ENCODE measurements at regions not wholly inside any gene's neighbourhood (a gene's known extent, or its start where the extent isn't known, plus 50 kb on each side); places are given as distances from the start of the nearest gene placed in this dataset.

DNA sequence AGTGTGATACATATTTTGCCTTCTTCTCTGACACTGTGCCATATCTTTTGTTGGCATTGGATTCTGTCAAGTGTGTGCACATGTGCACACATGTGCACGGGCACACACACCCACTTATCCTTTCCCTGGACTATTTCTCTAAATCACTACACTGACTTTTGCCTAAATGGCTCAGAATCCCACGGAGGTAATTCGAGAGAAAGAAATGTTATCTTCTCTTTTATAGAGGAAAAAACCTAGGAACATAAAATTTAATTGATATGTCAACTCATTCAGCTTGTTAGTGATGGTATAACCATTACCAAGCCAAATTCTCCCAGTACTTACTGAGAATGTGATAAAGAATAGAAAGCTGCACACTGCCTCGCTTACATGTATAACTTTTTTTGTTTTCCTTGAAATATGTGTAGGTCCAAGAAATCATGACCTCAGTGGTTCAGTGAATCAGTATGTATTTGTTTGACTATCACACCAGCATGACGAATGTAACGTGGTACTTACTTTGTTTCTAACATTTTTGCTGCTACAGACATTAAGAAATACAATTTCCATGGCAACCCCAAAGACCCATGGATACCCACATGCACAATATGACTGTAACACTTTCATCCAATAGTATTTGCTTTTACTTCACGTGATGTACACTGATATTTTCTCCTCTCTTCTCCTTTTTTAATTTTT lies 163.0 kb downstream of the PCDH7 start:
- DNase-seq, result no peak
- Mint-ChIP-seq H3K4me1 (no peaks in the 10 kb centered on the region), H3K4me3 (no peak overlapping the region), H3K9me3 (ENCODE audit: low read depth) (peaks cover 6% of the 10 kb centered on the region), H3K36me3 (ENCODE audit: low read depth) (no peaks in the 10 kb centered on the region), H3K27me3 (no peaks in the 10 kb centered on the region), H3K27ac (no peak overlapping the region)
- intact Hi-C loops (cut with DNase I, micrococcal nuclease), result no loop called here
- POLR2A ChIA-PET, result no interaction called here
- CTCF ChIA-PET, result no interaction called here
- no peak for ATAC-seq

DNA sequence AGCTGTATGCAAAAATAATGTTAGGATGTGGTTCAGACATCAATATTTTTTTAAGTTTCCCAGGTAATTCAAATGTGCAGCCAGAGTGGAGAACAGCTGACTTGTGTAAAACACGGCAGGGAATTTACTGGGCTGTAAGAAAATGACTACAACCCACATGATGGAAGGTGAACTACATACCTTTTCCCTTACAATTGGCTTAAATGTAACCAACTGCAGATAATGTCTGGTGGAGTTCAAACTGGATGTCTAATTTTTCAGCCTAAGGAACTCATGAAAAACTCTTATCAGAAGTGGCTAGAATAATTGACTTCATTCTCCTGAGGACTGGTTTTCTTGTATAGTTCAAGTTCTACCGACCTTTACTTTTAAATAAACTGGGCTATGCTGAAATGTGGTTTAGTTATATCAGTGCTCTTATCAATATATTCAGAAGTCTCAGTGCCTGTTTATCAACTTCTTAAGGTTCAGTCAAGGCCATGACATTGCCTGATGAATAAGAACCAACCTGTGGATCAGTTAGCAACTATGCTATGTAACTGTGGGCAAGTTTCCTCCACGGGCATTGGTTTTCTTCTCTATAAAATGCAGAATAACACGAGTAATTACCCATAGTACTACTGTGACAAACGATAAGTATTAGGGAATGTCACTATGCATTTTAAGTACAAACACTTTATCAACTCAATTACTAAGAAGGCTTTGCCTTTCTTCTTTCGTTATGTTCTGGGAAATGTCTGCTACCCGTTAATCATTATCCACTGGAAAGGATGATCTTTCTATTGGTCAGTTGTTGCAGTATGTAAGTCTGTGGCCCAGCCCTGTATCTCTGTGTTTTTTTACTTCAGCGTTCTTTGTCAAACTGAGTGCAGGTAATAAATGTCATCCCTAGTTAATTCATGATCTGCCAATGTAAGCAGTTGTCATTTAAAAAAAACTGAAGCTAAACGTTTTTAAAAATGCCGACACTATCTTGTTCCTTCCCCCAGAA lies 181.6 kb downstream of the PCDH7 start:
- H3K27me3 Mint-ChIP-seq, result no peaks in the 10 kb centered on the region
- DNase-seq, result no peak
- POLR2A ChIA-PET, result no interaction called here
- no peaks in the 10 kb centered on the region for H3K4me1 Mint-ChIP-seq
- H3K4me3 Mint-ChIP-seq, result no peak overlapping the region
- no peaks in the 10 kb centered on the region for H3K36me3 Mint-ChIP-seq (ENCODE audit: low read depth)
- CTCF ChIA-PET, result interaction anchor here (1.1 kb wide), 1 partner anchor 15 kb away, joined by 3 read pairs; no protein-coding TSS in a partner anchor
- H3K27ac Mint-ChIP-seq, result no peak overlapping the region
- H3K9me3 Mint-ChIP-seq (ENCODE audit: low read depth), result peaks cover 2% of the 10 kb centered on the region
- no peak for ATAC-seq
- intact Hi-C loops (cut with DNase I, micrococcal nuclease), result no loop called here

DNA sequence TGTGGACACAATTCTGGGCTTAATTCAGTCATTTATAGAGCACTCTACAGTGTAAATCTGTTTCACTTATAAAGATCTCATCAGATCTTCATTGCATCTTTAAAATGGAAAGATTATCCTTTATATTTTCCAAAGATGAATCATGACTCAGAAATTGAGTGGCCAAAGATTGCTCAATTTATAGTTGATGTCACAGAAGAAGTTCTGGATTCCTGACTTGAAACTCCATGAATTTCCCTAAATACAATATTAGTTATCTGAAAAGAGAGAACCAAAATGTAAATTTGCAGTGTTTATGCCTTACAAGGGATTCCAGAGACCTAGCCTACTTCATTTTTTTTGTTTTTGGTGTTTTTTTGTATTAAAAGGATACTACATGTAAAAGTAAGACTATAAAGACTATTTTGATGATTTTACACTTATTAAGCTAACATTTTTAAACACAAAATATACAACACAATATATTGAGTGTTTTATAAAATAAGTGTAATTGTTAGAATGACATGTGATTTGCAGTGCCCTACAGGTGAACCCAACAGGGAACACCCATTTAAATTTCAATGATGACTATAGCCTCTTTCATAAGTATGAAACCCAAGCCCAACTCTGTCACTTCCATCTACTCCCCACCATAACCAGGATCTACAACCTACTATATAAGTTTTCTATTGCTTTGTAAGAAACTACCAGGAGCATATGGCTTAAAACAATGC lies 183.5 kb downstream of the PCDH7 start:
- Mint-ChIP-seq H3K27ac (no peak overlapping the region), H3K4me1 (no peaks in the 10 kb centered on the region), H3K27me3 (no peaks in the 10 kb centered on the region), H3K36me3 (ENCODE audit: low read depth) (no peaks in the 10 kb centered on the region), H3K9me3 (ENCODE audit: low read depth) (peaks cover 6% of the 10 kb centered on the region), H3K4me3 (no peak overlapping the region)
- CTCF ChIA-PET, result no interaction called here
- ATAC-seq, result no peak
- POLR2A ChIA-PET, result no interaction called here
- intact Hi-C loops (cut with DNase I, micrococcal nuclease), result no loop called here
- DNase-seq, result no peak

DNA sequence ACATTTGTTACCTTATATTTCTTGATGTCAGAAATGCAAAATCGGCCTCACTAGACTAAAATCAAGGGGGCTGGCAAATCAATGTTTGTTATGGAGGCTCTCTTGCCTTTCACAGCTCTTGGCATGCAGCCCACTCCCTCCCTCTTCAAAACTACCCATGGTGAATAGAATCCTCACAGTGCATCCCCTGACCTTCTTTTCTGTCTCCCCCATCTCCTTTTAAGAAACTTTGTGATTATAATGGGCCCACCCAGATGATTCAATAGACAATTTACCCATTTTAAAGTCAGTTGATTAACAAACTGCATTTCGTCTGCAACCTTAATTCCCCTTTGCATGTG lies 184.0 kb downstream of the PCDH7 start:
- POLR2A ChIA-PET, result no interaction called here
- intact Hi-C loops (cut with DNase I, micrococcal nuclease), result no loop called here
- H3K4me3 Mint-ChIP-seq, result no peak overlapping the region
- H3K4me1 Mint-ChIP-seq, result no peaks in the 10 kb centered on the region
- H3K27ac Mint-ChIP-seq, result no peak overlapping the region
- H3K36me3 Mint-ChIP-seq (ENCODE audit: low read depth), result no peaks in the 10 kb centered on the region
- H3K27me3 Mint-ChIP-seq, result no peaks in the 10 kb centered on the region
- DNase-seq, result no peak
- ATAC-seq, result no peak
- CTCF ChIA-PET, result no interaction called here
- peaks cover 6% of the 10 kb centered on the region for H3K9me3 Mint-ChIP-seq (ENCODE audit: low read depth)

DNA sequence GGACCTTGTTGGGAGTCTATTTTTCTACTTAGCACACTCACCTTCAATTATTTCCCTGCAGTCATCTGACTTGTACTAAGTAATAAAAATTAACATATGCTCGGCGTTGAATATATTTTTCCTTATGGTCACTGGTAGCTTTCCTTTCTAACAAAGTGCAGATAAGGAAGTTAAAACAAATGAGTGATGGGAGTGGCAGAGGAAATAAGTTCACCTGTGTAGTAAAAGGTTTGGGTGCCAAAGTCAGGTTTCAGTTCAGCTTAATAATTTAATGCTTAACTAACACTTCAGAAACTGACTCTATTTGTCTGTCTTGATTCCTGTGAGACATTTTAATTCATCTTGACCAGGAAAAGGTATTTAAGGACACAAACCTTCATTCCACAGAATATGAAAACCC lies 184.4 kb downstream of the PCDH7 start:
- Mint-ChIP-seq H3K36me3 (ENCODE audit: low read depth) (no peaks in the 10 kb centered on the region), H3K27ac (no peak overlapping the region), H3K4me1 (no peaks in the 10 kb centered on the region), H3K27me3 (no peaks in the 10 kb centered on the region), H3K9me3 (ENCODE audit: low read depth) (peaks cover 6% of the 10 kb centered on the region), H3K4me3 (no peak overlapping the region)
- ChIA-PET CTCF (no interaction called here), POLR2A (no interaction called here)
- intact Hi-C loops (cut with DNase I, micrococcal nuclease), result no loop called here
- no peak for ATAC-seq
- DNase-seq, result no peak

DNA sequence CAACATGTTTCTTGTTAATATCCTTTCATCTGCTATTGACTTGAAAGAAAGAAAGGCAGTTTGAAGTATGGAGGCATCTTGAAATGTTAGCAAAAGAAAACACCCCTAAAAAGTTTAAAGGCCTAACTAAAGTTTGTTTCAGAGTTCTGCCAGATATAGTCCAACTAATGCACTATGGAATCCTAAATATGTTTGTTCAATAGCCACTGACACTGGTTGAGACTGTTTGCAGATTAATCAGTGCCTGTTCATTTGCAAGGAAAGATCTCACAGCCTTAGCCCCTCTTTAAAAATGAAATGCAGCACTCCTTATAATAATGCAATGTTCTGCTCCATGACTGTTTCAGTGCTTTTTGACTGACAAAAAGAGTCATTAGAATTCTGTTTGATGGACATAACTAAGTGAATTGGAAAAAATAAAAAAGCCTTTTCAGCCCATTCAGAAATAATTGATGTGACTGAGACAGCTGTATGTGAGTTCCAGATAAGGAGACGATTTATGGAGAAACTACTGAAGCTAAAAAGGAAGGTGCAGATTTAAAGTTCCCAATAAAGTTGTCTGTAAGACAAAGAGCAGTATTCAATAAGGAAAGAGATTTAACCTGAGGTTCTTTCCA lies 192.0 kb downstream of the PCDH7 start:
- ChIA-PET POLR2A (no interaction called here), CTCF (no interaction called here)
- intact Hi-C loops (cut with DNase I, micrococcal nuclease), result no loop called here
- DNase-seq (no peak), ATAC-seq (no peak)
- Mint-ChIP-seq H3K4me3 (no peak overlapping the region), H3K9me3 (ENCODE audit: low read depth) (peaks cover 16% of the 10 kb centered on the region), H3K4me1 (no peaks in the 10 kb centered on the region), H3K36me3 (ENCODE audit: low read depth) (no peaks in the 10 kb centered on the region), H3K27ac (no peak overlapping the region), H3K27me3 (no peaks in the 10 kb centered on the region)

DNA sequence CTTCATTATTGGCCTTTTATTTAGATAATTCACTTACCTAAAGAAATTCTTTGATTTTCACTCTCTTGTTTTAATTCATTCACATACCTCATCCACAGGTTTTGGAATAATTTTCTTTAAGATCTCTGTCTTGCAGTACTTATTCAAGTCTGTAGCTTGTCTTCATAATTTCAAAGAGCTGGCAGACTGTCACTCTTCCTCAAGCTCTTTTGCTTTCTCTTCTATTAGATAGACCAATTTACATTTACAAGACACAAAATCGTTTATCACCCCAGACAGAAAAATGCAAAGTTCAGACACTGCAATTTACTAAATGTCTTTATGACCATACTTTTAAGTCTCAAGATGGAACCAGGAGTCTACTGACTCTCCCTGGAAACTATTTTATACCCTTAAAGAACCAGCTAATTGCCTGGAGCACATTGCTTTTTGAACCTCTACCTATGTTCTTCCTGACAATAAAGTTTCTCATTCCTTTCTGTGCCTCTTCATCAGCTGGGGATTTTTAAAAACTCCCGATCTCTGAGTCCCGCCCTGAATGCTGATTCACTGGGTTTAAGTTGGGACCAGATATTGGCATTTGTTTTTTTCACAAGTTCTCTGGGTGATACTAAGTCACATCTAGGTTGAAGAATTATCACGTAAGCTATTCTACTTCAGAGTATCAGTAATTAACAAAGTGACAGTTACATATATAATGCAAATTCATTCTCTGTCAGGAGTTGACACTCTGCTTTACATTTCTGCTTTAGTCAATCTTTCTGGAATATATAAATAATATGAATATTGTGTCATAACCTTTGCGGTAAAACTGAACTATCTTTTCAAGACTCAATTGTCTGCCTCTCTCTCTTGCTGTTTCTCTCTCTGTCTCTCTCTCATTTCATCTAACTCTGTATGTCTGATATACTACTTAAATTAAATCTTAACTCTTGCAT lies 196.4 kb downstream of the PCDH7 start:
- ChIA-PET CTCF (interaction anchor here (1.0 kb wide), 1 partner anchor 14 kb away, joined by 3 read pairs; no protein-coding TSS in a partner anchor), POLR2A (no interaction called here)
- ATAC-seq, result no peak
- H3K27me3 Mint-ChIP-seq, result no peaks in the 10 kb centered on the region
- no peak overlapping the region for H3K27ac Mint-ChIP-seq
- H3K36me3 Mint-ChIP-seq (ENCODE audit: low read depth), result no peaks in the 10 kb centered on the region
- peaks cover 14% of the 10 kb centered on the region for H3K9me3 Mint-ChIP-seq (ENCODE audit: low read depth)
- no peaks in the 10 kb centered on the region for H3K4me1 Mint-ChIP-seq
- intact Hi-C loops (cut with DNase I, micrococcal nuclease), result no loop called here
- no peak for DNase-seq
- no peak overlapping the region for H3K4me3 Mint-ChIP-seq

DNA sequence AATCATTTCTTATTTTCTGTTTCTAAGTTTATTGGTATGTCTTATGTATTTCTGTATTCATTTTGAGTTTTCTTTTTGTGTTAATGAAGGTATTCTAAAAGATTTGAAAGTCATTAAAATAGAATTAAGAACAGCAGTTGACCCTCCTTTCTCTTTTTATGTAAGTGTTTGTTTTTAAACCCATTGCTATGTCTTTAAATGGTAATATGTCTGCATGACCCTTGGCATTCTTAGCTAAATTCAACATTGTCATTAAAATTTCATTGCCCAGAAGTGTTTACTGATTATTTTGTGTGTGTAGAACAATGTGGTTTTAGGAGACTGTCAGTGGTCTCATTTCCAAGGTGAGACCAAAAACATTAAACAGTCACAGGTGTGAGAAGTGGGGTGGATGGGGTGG lies 197.8 kb downstream of the PCDH7 start:
- Mint-ChIP-seq H3K27ac (no peak overlapping the region), H3K9me3 (ENCODE audit: low read depth) (peaks cover 14% of the 10 kb centered on the region), H3K4me1 (no peaks in the 10 kb centered on the region), H3K4me3 (no peak overlapping the region), H3K36me3 (ENCODE audit: low read depth) (no peaks in the 10 kb centered on the region), H3K27me3 (no peaks in the 10 kb centered on the region)
- no peak for ATAC-seq
- DNase-seq, result no peak
- intact Hi-C loops (cut with DNase I, micrococcal nuclease), result no loop called here
- ChIA-PET CTCF (no interaction called here), POLR2A (no interaction called here)

DNA sequence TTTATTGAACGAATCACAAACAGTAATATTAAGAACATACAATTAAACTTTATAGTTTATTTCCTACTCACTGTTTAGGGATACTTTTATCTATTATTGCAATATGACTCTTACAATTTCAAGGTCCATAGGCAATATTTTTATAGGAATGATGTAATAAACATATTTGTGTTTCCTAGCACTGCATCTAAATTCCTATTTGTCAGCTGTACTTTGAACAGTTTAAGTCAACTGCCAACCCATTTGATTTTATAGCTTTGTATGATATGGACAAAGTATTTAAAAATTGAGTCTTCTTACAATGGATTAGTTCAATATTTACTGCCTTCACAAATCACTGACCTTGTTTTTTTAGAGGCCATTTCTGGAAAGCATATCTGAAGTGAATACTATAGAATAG lies 199.3 kb downstream of the PCDH7 start:
- intact Hi-C loops (cut with DNase I, micrococcal nuclease), result no loop called here
- no peak for ATAC-seq
- H3K4me1 Mint-ChIP-seq, result no peaks in the 10 kb centered on the region
- H3K9me3 Mint-ChIP-seq (ENCODE audit: low read depth), result peaks cover 14% of the 10 kb centered on the region
- ChIA-PET CTCF (no interaction called here), POLR2A (no interaction called here)
- no peak overlapping the region for H3K4me3 Mint-ChIP-seq
- no peaks in the 10 kb centered on the region for H3K27me3 Mint-ChIP-seq
- no peak for DNase-seq
- H3K36me3 Mint-ChIP-seq (ENCODE audit: low read depth), result no peaks in the 10 kb centered on the region
- H3K27ac Mint-ChIP-seq, result no peak overlapping the region

DNA sequence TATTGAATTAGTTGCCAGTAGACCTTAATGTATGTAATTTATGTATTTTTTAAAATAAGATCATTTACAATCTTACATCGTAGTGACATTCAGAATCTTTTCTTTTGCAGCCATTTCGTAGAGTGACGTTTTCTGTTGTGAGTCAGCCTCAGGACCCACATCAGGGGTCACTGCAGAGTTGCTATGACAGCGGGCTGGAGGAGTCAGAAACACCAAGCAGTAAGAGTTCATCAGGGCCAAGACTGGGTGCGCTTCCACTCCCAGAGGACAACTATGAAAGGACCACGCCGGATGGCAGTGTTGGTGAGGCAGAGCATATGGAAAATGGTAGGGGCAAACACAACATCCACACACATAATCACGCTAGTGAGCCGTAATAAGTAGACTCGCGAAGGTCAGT lies 199.9 kb downstream of the PCDH7 start:
- ChIA-PET CTCF (no interaction called here), POLR2A (no interaction called here)
- no peak for DNase-seq

DNA sequence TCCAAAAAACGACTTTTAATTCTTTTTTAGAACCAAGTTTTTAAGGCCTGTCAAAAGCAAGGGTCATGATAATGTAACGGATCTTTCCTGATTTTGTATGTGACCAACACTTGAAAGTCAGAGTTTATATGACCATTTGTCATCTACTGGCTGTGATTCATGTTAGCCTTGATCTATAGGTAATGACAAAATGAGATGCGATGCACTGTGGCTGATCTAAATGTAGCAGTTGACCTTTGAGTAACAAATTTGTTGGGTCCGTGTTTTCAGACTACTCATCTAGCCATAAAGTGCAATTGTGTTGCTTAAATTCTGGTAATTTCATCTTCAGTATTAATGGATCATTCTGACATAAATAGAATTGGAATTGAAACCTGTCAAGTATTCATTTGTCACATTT lies 202.5 kb downstream of the PCDH7 start:
- Mint-ChIP-seq H3K4me3 (no peak overlapping the region), H3K9me3 (ENCODE audit: low read depth) (peaks cover 3% of the 10 kb centered on the region), H3K36me3 (ENCODE audit: low read depth) (no peaks in the 10 kb centered on the region), H3K4me1 (no peaks in the 10 kb centered on the region), H3K27me3 (no peaks in the 10 kb centered on the region), H3K27ac (no peak overlapping the region)
- ATAC-seq (no peak), DNase-seq (no peak)
- ChIA-PET CTCF (no interaction called here), POLR2A (no interaction called here)
- intact Hi-C loops (cut with DNase I, micrococcal nuclease), result no loop called here

More for the DNA sequence above, 199.9 kb downstream of the PCDH7 start:
- Mint-ChIP-seq H3K4me3 (no peak overlapping the region), H3K27ac (no peak overlapping the region), H3K36me3 (ENCODE audit: low read depth) (no peaks in the 10 kb centered on the region), H3K27me3 (no peaks in the 10 kb centered on the region), H3K4me1 (no peaks in the 10 kb centered on the region), H3K9me3 (ENCODE audit: low read depth) (peaks cover 12% of the 10 kb centered on the region)
- no peak for ATAC-seq
- intact Hi-C loops (cut with DNase I, micrococcal nuclease), result no loop called here
